GM18951 (cell line): ENCODE measurements at regions not wholly inside any gene's neighbourhood (a gene's known extent, or its start where the extent isn't known, plus 50 kb on each side); places are given as distances from the start of the nearest gene placed in this dataset.

Experiments used
- POLR2A ChIP-seq: IDR thresholded peaks from 4 replicates; pipeline ENCODE4 v1.6.1; 2011; ENCODE audit warnings: mild to moderate bottlenecking; ENCODE audit not compliant: insufficient read length, insufficient read depth; ENCODE audit errors: extremely low read depth
- in situ Hi-C: fragments of 300-500 bp; cut with MboI; formaldehyde crosslinking; loops from one replicate; pipeline ENCODE4 v1.12.0; 2022; ENCODE audit warnings: low sequenced_read_pairs, mixed read lengths, inconsistent platforms; ENCODE audit not compliant: unreplicated experiment

DNA sequence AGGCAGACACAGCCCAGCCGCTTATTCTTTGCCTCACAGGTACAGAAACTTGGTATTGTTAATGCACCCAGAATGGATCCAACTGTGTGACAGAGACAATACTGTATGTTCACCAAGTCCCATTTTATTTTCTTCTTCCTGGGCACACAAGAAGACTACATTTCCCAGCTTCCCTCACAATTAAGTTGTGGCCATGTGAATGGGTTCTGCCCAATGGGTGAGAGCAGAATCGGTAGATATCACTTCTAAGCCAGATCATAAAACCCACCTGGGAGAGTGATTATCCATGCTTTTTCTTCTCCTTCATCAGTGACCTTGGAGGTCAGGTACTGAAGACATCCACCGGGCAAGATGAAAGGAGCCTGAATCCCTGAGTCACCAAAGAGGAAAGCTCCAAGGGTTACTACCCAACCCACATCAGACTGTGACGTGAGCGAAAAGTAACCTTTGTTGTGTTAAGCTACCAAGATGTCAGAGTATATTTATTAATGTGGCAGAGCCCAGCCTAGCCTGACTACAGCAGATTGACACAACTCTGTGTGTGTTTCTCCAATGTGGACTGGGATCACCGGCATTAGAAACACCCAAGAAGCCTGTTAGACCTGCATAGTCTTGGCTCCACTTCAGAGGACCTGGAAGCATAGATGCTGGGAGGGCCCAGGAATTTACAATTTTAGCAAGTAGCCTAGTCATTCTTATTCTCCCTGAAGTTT, 79.1 kb upstream of the GRIK3 start:
- TF ChIP-seq POLR2A, result no peak
- in situ Hi-C loops, result no loop called here

DNA sequence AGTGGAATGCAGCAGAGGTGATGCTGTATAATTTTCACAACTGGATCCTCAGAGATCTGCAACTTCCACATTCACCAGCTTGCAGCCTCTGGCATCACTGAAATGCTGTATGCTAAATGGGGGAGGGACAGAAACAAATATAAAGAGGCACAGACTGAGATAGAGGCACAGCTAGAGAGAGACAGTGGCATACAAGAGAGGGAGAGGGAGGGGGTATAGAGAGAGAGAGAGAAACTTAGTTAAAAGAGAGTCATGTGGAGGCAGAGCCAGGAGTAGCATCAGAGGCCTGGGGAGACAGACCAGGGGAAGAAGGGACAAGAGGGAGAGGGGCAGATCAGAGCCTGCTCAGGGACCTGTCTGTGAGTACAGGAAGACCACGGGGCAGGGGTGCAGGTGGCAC, 84.5 kb upstream of the GRIK3 start:
- no peak for TF ChIP-seq POLR2A
- in situ Hi-C loops, result no loop called here

DNA sequence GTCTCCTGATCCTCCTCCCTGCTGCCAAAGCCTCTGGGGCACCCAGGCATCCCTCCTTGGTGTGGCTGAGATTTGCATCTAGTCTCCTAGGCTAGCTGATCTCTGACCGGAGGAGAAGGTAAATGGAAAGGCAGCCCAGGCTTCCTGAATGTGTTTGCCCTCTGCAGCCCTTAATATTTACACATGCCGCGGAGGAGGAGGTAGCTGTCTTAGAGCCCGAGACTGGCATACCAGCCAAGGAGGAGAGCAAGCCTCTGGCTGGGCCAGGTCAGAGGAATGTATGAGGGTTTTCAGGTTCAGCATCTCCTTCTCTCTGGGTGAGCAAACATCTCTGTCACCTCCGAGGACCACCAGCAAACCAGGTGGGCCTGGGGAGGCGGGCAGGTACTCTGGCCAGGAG, 86.0 kb upstream of the GRIK3 start:
- in situ Hi-C loops, result no loop called here
- no peak for TF ChIP-seq POLR2A

DNA sequence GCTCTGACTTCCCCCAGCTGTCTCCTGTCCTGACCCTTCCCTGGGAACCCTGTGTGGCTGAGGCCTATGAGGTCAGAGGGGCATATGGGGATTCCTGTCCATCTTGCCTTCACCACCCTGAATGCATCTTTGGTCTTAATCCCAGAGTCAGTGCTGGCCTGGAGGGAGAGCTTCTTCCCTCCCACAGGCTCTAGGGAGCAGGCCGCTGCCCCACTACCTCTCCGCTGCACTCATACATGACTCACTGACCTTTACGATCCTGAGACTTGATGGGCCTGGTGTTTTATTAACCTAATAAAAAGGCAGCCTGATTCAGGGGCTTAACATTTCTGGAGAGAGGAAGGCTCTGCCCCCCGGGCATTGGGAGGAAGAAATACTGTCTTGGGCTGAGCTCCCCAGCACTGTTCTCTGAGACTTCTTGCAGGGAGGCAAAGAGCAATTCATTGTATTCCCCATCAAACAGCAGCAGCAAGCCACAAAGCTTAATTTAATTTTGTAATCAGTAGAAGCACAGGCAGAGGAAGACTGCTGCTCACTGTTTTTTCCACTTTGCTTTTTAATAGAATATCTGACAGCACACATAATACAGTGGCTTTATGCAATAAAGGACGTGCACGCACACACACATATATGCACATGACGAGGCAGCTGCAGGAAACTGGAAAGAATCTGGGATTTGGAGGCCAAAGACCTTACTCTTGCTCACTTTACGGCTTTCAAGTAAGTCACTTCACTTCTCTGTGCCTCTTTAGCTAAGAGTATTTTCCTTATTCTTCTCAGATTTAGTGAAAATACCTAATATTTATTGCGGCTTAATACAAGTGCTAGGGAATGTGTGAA, 89.2 kb upstream of the GRIK3 start:
- in situ Hi-C loops, result no loop called here
- no peak for TF ChIP-seq POLR2A

DNA sequence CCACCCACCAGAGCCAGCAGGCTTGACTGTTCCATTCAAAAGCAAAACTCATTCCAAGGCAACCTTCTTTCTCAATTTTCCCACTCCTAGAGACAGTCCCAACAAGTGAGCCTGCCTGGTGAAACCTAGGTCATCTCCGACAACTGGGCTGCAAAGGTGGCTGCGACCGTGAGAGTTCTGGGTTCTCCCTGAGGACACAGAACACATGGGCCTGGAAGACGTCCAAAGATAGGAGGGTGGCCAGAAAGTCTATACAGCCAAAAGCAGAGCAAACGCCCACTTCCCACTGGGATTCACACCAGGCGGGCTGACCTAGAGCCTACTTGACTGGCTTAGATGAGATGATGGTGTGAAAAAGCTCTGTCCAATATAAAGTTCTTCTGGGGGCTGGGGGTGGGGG, 90.2 kb upstream of the GRIK3 start:
- TF ChIP-seq POLR2A, result no peak
- in situ Hi-C loops, result no loop called here

DNA sequence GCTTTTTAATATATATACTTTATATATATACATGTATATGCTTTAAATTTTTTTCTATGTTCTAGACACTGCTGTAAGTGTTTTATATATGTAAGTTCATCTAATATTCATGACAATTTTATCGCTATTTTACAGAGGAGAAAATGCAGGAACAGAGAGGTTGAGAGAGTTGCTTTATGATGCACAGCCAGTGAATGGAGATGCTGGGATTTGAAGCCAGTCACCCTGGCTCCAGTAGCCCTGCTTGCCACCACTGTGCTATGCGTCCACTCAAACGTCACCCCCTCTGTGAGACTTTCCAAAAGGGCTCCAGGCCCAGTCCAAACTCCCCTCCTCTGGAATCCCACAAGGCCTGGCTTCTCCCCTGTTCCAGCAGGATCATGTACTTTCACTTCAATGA, 91.0 kb upstream of the GRIK3 start:
- in situ Hi-C loops, result no loop called here

DNA sequence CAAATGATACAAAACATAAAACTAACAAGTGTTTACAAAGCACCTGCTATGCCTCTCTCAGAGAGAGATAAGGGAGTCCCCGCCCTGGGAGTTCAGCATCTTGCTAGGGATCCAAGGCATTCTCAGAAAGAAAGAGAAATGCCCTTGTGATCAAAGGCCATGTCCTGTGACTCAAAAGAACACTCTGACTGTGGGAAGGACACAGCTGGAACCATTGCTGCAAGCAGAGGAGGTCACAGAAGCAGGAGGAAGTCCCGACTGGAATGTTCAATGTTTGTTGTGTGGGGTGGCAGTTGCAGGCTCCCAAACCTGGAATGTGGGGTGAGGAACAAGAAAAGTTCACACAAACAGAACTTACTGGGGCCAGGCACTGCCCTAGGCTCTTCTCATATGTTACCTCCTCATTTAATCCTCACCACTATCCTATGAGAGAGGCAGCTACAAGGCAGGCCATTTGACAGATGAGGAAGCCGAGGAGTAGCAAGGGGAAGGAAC, 93.0 kb upstream of the GRIK3 start:
- in situ Hi-C loops, result no loop called here
- no peak for TF ChIP-seq POLR2A

More for the DNA sequence above, 91.0 kb upstream of the GRIK3 start:
- TF ChIP-seq POLR2A, result no peak

DNA sequence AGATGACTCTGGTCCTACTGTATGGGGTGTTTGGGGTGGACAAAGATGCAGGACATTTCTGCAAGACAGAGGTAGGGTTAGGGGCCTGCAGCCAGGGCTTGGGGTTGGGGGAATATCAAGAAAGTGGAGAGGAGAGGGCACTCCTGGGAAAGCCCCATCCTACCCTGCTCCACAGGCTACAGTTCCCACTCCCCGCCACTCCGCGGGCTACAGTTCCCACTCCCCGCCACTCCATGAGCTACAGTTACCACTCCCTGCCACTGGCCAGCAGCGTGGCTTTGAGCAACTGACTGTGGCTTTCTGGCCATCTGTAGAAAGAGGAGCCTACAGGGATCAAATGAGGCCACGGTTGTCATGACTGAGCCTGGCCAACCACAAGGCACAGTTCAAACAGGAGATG, 93.8 kb upstream of the GRIK3 start:
- in situ Hi-C loops, result no loop called here
- TF ChIP-seq POLR2A, result no peak

DNA sequence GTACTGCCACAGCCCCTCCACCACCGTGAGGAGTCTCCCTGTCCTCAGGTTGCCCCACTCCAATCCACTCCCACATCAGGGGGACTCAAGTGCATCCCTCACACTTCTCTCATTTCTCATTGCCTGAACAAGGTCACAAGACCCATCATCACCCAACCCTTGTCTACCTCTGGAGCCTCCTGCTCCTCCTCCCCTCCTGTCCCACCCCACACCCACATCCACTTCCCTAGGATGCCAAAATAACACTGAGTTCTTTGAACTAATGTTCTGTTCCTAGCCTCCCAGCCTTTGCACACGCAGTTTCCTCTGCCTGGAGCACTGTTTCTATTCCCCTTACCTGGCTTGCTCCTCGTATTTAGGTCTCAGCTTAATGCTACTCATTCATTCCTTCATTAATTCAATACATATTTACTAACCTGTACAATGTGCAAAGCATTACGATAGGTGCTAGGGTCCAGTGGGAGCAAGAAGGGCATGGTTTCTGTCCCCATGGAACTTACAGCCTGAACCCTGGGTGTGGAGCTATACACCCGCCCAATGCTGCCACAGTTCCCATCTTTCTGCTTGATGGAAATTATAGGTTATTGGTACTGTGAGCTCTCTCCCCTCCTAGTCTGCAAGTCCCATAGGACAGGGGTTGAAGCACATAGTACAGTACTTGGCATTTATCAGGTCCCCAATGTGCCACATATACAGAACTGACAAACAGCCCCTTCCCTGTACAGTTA, 96.1 kb upstream of the GRIK3 start:
- in situ Hi-C loops, result no loop called here
- no peak for TF ChIP-seq POLR2A

DNA sequence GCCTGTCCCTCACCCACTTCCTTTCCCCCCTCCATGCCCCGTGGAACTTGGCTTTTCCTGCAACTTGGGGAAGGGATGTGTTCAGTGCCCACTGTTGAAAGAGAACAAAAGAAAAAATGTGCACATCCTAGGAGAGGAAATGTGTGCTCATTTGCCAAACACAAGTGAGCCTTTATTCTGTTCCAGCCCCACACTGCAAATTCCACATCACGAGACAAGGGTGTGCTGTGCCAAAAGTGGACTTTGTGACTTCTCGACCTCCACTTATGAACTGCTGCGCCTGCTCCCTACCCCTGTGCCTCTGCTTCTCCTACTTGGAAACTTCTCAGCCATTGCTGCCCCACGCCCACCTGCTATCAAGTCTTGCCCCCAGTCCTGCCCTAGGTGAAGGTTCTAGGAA, 97.0 kb upstream of the GRIK3 start:
- TF ChIP-seq POLR2A, result no peak
- in situ Hi-C loops, result no loop called here

DNA sequence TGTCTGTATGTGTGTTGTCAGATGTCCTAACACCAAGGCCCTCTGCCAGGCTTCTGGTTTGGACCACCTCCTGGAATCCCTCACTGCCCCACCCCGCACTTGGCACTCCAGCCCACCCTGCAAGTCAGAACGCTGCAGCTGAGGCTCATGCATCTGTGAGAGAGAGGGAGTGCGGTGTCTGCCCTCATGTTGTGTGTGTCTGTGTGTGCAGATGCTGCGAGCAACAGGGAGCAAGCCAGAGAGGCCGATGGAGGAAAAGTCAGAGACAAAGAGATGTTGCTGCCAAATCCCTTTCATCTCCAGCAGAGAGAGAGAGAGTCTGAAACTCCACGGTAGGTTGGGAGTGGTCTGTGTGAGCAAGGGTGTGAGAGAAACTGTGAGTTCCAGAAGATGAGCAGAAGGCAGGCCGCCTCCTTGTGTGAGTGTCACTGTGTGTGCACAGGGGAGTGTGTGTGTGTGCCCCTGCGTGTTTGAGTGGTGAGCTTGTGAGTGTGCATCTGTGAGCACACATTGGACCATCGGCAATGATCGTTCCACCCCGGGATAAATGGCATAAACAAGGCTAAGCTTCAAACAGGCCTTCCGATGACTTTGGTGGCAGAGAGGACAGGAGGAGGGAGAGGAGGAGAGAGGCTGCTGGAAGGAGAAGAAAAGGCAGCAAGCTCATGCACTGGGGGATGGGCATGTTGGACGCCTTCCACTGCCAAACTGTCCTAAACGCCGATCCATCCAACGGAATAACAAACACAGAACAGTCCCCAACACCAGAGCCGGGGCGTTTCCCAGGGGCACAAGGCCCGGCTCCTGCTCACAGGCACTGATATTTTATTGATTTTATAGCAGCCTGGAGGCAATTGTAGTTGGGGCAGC, 99.2 kb upstream of the GRIK3 start:
- in situ Hi-C loops, result no loop called here
- no peak for TF ChIP-seq POLR2A

DNA sequence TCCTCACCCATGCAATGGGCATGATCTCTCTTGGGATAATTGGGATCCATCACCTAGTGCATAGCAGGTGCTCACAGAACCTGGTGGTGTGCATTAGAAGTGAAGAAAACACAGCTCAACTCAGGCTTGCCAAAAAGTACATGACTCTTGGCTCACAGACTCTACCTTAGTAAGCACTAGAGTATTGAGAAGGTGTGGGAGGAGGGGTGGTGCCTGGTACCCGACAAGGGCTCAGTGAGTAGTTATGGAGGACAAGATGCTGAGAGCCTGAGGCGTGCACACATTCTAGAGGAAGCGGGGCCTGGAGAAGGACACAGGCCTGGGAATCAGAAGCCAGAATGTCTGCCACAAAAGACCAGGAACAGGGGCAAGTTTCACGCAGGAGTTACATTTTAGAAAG, 100.3 kb upstream of the GRIK3 start:
- in situ Hi-C loops, result no loop called here
- TF ChIP-seq POLR2A, result no peak
